ENCODE measurements at regions not wholly inside any gene's neighbourhood (a gene's known extent, or its start where the extent isn't known, plus 50 kb on each side); places are given as distances from the start of the nearest gene placed in this dataset.

GRCh38 chr9:81468084-81468595 is 221.2 kb downstream of the TLE1 start:
- no peak for DNase-seq (ENCODE audit: low read depth)
- H3K4me3 ChIP-seq (ENCODE audit: low read depth, low read length) = no peak overlapping the region
- TF ChIP-seq CTCF (IDR thresholded peaks at IDR 0.05; ENCODE audit: low read depth, low read length, missing control alignments) = no peak

DNA sequence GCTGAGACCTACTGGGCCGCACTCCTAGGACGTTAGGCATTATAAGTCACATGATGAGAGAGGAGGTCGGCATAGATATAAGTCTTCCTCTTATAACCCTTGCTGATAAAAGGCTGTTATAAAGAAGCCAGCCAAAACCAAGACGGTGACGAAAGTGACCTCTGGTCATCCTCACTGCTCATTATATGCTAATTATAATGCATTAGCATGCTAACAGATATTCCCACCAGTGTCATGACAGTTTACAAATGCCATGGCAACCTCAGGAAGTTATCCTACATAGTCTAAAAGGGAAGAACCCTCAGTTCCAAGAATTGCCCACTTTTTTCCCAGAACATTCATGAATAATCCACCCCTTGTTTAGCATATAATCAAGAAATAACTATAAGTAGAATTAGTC is 222.4 kb downstream of the TLE1 start:
- no peak for DNase-seq (ENCODE audit: low read depth)
- TF ChIP-seq CTCF (IDR thresholded peaks at IDR 0.05; ENCODE audit: low read depth, low read length, missing control alignments) = no peak
- no peak overlapping the region for H3K4me3 ChIP-seq (ENCODE audit: low read depth, low read length)

DNA sequence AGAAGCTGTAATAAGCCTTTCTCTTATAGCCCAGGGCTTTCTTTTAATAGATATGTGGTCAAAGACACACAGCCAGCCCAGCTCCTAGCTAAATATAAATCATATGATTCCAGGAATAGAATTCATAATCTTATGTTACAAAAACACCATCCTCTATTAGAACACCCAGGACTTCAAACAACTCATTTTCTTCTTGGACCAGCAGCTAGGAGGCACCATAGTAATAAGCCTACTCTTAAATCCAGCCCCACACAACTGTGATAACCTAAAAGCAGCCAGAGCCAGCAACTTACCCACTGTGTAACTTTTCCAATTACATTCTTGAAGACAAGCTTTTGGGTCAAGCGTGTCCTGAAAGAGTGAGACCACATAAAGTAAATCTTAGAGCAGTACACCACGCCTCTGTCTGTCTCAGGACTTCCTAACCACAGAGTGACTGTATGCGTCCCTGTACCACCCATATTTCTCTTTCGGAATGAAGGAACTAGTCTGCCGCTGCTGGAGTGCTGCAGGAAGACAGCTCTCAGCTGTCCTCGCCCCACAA is 223.8 kb downstream of the TLE1 start:
- DNase-seq (ENCODE audit: low read depth) = no peak
- TF ChIP-seq CTCF (IDR thresholded peaks at IDR 0.05; ENCODE audit: low read depth, low read length, missing control alignments) = no peak

DNA sequence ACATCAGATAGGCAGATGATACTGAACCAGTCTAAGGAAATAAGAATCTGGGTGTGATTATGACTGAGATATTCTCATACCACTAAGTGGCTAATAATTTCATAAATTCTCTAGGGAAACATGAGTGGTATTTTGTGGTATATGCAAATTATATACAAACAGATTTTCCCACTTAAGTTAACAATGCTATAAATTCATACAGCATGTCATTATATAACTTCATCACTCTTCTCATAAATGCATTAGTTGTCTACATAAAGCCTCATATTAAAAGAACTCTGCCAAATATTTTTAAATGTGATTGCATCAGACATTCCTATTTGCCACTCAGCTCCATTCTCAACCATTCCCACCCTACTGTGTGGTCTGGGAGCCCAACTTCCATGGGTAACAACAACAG is 226.5 kb downstream of the TLE1 start:
- no peak for TF ChIP-seq CTCF (IDR thresholded peaks at IDR 0.05; ENCODE audit: low read depth, low read length, missing control alignments)
- no peak for DNase-seq (ENCODE audit: low read depth)
- no peak overlapping the region for H3K4me3 ChIP-seq (ENCODE audit: low read depth, low read length)

More for the DNA sequence above, 223.8 kb downstream of the TLE1 start:
- H3K4me3 ChIP-seq (ENCODE audit: low read depth, low read length) = no peak overlapping the region

DNA sequence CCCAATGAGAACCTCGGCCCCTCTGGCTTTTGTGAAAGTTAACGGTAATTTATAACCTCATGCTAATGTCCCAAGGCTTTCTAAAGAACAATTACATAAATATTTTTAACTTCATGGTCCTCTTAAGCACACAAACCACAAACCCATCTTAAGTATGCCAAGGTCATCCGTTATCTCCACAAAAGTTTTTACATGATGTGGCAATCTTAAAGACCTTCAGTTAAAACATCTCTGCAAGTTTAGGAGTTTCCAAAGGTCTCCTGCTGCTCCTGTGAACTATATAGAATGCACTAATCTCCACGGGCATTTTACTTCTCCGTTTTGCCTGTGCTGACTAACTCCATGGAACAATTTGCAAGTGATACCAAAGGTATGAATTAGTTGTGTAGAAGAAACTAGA is 228.2 kb downstream of the TLE1 start:
- H3K4me3 ChIP-seq (ENCODE audit: low read depth, low read length) = no peak overlapping the region
- DNase-seq (ENCODE audit: low read depth) = no peak
- TF ChIP-seq CTCF (IDR thresholded peaks at IDR 0.05; ENCODE audit: low read depth, low read length, missing control alignments) = no peak

DNA sequence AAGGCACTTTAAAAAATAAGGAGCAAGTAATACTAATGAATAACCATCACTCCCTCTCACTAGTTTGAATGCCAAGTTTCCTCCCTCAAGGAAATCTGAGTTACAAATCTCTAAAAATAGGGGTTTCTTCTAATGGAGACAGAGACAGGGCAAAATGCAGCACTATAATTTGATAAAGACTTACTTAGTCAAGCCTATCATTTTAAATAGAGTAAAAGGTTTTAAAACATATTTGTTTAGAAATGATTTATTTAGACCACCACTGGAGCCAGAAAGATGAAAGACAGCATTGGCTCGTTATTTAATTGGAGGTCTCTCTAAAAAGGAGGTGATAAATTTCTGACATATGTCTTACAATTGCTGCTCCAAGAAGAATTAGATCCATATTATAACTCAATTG is 228.7 kb downstream of the TLE1 start:
- no peak for TF ChIP-seq CTCF (IDR thresholded peaks at IDR 0.05; ENCODE audit: low read depth, low read length, missing control alignments)
- H3K4me3 ChIP-seq (ENCODE audit: low read depth, low read length) = no peak overlapping the region
- DNase-seq (ENCODE audit: low read depth) = no peak

DNA sequence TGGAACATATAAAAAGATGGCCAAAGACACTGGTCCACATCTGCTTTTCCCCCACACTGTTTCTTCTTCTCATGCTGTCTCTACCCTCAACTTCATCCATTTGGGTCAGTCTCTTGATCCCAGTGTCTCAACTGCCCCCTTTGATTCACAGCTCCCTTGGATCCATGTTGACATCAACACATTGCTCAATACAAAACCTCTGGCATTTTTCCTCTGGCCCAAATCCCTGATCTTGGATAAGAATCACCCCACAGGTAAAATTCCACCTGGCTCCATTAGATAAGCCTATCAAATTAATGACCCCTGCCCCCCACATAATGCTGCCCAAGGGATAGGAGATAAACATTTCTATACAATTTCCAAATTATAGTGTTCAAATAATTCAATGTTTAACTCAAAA is 229.8 kb downstream of the TLE1 start:
- no peak overlapping the region for H3K4me3 ChIP-seq (ENCODE audit: low read depth, low read length)
- no peak for TF ChIP-seq CTCF (IDR thresholded peaks at IDR 0.05; ENCODE audit: low read depth, low read length, missing control alignments)
- DNase-seq (ENCODE audit: low read depth) = no peak
